GM21529 (cell line): ENCODE measurements at regions not wholly inside any gene's neighbourhood (a gene's known extent, or its start where the extent isn't known, plus 50 kb on each side); places are given as distances from the start of the nearest gene placed in this dataset.
A peak's percentile ranks its signal among the peaks of the same experiment; 100 is the strongest.
"Not testable (repeated sequence)": the region's sequence is repeated elsewhere in the genome, so short reads cannot be mapped to it uniquely, and the experiment has no call there.

ENCODE experiments used
- ATAC-seq: cut with Tn5 transposase; IDR thresholded peaks from one replicate; pipeline ENCODE4 v1.9.1; 2021; ENCODE audit not compliant: unreplicated experiment

DNA sequence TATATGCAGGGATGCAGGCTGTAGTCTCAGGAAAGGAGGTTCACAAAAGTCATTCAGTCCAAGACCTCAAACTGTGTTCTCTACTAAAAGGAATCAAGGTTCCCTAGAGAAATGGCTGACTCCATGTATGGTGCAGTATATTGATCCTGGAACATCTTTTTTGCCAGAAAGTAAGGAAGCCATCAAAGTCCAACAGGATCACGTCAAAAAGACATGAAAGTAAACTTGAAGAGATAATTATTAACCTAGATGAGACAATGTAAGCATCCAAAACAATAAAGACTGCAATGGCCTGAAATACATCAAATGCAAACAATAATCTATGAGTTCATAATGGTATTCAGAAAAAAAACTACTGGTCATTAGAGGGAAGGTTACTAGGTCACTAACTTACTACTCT, 115.6 kb upstream of the FABP2 start:
- not testable (repeated sequence) for ATAC-seq

DNA sequence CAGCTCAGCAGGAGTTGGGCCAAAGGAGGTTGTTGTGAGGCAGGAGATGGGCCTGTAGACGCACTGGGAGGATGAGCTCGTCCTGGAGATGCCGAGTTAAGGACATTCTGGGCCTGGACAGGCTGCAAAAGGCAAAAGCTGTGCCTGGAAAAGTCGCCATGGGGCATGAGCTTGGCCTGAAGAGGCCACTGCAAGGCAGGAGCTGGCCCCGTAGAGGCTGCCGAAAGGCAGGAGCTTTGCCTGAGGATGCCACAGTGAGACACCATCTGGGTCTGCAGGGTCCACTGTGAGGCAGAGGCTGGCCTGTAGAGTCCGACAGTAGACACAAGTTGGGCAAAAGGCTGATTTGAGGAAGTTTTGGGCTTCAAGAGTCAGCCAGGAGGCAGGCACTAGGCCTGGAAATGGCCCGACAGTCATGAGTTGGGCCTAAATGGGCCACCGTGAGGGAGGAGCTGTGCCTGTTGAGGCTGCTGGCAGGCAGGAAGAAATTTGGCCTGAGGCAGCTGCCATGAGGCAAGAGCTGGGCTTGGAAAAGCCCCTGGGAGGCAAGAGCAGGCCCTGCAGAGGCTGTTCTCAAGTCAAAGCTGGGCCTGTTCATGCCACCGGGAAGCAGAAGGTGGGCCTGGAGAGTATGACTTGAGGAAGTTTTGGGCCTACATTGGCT, 86.8 kb upstream of the FABP2 start:
- ATAC-seq = not testable (repeated sequence)

DNA sequence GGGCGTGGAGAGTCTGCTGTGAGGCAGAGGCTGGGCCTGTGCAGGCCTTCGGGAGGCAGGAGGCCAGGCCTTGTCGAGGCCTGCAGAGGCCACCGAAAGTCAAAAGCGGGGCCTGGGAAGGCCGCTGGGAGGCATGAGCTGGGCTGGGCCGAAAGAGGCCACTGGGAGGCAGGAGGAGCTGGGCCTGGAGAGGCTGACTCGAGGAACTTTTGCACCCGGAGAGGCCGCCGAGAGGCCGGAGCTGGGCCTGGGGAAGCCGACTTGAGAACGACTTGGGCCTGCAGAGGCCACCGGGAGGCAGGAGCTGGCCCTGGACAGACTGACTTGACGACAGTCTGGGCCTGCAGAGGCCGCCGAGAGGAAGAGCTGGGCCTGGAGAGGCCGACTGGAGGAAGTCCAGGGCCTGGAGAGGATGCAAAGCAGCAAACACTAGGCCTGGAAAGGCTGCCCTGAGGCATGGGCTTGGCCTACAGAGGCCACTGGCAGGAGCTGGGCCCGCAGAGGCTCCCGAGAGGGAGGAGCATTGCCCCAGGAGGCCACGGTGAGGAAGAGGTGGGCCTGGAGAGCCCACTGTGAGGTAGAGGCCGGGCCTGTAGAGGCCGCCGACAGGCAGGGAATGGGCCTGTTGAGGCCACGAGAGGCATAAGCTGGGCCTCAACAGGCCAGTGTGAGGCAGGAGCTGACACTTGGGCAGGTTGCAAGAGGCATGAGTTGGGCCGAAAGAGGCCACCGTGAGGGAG, 85.0 kb upstream of the FABP2 start:
- ATAC-seq = not testable (repeated sequence)

DNA sequence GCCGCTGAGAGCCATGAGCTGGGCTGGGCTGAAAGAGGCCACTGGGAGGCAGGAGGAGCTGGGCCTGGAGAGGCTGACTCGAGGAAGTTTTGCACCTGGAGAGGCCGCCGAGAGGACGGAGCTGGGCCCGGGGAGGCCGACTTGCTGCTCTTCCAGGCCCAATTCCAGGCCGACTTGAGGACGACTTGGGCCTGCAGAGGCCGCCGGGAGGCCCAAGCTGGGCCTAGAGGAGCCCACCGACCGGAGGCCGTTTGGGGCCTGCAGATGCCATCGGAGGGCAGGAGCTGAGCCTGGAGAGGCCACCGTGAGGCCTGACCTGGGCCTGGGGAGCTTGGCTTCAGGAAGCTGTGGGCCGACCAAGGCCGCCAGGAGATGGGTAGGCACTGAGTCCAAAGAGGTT, 84.1 kb upstream of the FABP2 start:
- ATAC-seq = not testable (repeated sequence)

DNA sequence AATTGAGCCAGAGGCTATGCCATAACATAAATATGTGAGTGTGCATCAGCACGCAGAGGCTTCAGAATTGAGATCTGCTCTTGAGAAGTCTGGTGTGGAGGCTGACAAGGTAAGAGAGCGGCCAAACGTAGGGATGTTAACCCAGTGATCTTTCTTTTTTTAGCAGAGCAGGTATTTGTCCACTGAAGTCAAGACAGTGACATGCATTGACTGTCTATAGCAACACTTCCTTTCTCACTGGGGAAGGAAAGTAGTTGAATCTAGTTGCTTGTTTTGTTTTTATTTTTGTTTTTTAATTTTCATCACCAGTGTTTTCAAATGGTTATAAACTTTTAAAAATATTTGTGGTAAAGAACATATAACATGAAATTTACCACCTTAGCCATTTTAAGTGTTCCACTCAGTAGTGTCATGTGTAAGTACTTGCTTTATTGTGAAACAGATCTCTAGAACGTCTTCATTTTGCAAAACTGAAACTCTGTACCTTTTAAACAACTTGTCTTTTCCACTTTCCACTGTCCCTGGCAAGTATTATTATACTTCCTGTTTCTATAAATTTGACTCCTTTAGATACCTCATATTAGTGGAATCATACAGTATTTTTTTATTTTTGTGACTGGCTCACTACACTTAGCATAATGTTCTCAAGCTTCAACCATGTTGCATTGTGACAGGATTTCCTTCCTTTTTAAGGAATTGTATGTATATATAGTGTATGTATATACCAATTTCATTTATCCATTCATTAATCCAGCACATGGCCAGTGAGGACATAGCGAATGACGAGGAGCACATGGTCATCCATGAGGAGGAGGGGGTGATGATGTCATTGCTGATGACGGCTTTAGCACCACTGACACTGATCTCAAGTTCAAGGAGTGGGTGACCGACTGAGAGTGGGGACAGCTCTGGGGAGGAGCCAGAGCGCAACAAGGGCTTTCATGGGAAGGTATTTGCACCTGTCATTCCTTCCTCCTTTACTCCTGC, 80.7 kb upstream of the FABP2 start:
- peak; percentile 97 for ATAC-seq

DNA sequence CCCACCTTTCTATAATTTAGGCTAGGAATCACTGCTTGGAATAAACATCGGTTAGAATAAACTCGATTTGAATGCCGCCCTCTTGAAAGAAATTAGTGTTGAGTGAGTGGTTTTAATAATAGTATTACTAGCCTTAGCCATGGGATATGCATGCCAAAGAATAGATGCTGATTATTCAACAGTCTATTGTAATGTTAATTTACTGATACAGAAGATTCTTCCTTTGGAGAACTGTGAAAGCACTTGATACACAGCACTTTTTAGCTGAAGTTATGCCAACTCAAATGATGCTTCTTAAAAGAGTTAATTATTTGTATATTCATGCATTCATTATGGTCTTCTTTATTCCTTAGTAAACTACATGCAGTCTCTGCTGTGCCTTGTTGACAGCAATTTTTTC, 73.8 kb upstream of the FABP2 start:
- not testable (repeated sequence) for ATAC-seq

DNA sequence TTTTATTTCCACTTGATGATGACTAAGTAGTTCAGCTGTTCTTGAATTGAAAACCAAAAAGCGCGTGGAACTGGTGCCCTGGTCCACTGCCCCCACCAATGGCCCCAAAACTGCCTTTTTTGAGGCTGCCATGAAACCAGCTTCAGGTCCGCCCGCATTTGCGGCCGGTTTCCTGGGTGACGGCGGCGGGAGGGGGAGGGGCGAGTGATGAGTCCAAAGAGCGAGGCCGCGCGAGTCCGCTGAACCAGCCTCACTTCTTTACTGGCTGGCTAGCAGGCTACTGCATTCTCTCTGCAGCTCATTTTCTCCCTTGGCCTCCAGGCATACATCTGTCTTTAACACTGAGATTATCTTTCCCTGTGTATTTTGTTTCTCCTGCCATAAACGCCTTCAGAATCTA, 72.9 kb upstream of the FABP2 start:
- no peak for ATAC-seq

DNA sequence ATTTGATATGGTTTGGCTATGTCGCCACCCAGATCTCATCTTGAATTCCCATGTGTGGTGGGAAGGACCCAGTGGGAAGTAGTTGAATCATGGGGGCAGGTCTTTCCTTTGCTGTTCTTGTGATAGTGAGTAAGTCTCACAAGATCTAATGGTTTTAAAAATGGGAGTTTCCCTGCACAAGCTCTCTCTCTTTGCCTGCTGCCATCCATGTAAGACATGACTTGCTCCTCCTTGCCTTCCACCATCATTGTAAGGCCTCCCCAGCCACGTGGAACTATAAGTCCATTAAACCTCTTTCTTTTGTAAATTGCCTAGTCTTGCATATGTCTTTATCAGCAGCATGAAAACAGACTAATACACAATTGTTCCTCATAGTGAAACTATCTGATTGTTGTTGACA, 66.9 kb upstream of the FABP2 start:
- not testable (repeated sequence) for ATAC-seq

DNA sequence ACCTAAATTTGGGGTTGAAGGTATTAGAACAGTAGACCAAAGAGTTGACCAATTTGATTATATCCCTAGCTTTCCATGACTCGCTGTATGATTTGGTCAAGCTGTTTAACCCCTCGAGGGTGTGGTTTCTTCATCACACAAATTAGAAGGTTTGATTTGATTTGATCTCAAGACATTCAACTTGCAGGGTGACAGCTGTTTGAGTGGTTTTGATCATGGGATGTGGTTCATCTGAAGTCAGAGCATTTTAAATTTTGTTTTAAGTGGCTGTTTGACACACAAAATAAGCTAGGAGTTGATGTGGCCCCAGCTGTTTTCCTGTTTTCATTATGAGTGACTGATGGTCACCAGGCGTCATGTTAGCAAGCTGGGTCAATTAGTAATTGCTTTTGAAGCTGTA, 52.7 kb upstream of the FABP2 start:
- ATAC-seq = not testable (repeated sequence)

DNA sequence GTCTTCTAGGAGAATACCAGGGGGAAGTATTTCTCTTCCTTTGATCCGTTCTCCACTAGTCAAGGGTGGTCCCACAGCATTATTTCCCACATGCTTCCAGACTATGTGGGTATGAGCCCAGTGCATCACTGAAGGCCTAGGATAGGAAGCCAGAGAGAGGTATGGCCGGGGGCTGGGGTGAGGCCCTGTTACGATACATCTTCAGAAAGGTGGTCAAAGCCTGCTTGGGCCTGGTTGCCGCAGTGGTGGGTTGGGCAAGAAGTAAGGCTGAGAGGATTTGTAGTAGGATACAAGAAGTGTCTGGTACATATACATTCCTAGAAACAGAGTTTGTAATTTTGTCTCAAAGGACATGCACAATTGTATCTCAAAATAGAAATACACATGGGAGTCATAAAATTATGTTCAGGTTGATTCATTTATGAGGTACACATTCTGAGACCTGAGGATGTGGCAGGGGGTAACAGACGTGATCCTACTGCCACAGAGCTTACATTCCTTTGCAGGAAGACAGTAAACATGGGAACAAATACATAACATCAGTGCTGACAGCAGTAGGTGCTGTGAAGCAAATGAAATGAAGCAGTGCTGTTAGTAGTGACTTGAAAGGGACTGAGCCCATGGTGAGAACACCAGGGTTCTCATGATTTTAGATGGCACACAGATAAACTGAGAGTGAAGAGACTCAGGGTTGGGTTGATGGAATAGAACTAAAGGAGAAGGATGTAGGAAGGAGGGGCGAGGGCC, 50.6 kb upstream of the FABP2 start:
- ATAC-seq = not testable (repeated sequence)
